HUES48 (cell line): ENCODE measurements at regions not wholly inside any gene's neighbourhood (a gene's known extent, or its start where the extent isn't known, plus 50 kb on each side); places are given as distances from the start of the nearest gene placed in this dataset.

Experiments used
- H3K27ac ChIP-seq: one replicate; pipeline ENCODE4 v1.7.0; 2013; ENCODE audit warnings: low read depth, low read length, inconsistent platforms
- H3K27me3 ChIP-seq: 2 replicates; pipeline ENCODE4 v1.6.1; 2013; ENCODE audit warnings: mild to moderate bottlenecking, low read length; ENCODE audit not compliant: control insufficient read depth, insufficient read depth
- H3K36me3 ChIP-seq: 2 replicates; pipeline ENCODE4 v1.6.1; 2013; ENCODE audit warnings: low read length; ENCODE audit not compliant: control insufficient read depth, insufficient read depth
- H3K4me1 ChIP-seq: 2 replicates; pipeline ENCODE4 v1.6.1; 2013; ENCODE audit warnings: mild to moderate bottlenecking, low read length; ENCODE audit not compliant: control insufficient read depth, insufficient read depth
- H3K4me3 ChIP-seq: 2 replicates; pipeline ENCODE4 v1.5.1; 2013; ENCODE audit warnings: mild to moderate bottlenecking, low read depth, low read length
- H3K9ac ChIP-seq: 2 replicates; pipeline ENCODE4 v1.6.1; 2013; ENCODE audit warnings: mild to moderate bottlenecking, low read depth, low read length, moderate library complexity
- H3K9me3 ChIP-seq: 2 replicates; pipeline ENCODE4 v1.6.1; 2013; ENCODE audit warnings: low read length; ENCODE audit not compliant: control insufficient read depth, insufficient read depth

DNA sequence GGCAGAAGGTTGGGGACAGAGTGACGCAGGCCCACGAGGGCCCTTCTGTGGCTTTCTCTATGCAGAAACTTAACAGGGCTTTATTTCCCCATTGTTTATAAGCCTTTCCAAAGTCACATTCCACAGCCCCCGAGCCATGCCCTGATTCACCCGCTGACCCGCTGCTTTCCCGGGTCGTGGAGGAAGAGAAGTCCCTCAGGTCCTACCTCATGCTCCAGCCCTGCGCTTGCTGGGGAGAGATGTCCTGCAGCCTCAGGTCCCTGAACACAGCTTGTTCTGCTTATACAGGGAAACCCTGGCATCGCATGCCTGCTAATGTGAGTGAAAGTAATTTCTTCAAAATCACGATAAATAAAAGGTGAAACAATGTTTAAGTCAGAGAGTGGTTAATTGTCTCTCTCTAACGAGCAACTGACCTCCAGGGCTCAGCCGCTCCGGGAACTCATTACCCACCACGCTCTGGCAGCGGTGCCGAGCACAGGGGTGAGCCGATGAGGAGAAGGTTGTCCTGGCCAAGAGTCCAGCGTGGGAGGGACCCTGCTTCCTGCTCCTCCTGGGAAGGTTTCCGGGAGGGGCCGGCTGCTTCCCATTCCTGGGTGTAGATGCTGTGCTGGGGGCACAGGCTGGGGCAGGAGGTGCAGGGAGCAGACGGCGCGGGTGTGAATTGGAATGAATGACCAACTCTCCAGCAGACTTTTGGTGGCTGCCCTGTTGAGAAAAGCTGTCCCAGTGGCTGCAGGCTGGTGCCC, 595.2 kb downstream of the BRD1 start:
- H3K9me3 ChIP-seq, result peaks cover 3% of the 10 kb centered on the region; the same call in 1 of the 2 replicates
- H3K27me3 ChIP-seq, result no peaks in the 10 kb centered on the region
- H3K27ac ChIP-seq, result no peak overlapping the region

GRCh38 chr22:49230194-49230577, 597.5 kb downstream of the BRD1 start:
- Histone ChIP-seq H3K9me3 (peaks cover 3% of the 10 kb centered on the region; the same call in 1 of the 2 replicates), H3K36me3 (no peaks in the 10 kb centered on the region), H3K9ac (no peak overlapping the region), H3K4me3 (no peak overlapping the region), H3K27ac (no peak overlapping the region), H3K4me1 (no peaks in the 10 kb centered on the region; the same call in 1 of the 2 replicates), H3K27me3 (no peaks in the 10 kb centered on the region)

More for the DNA sequence above, 595.2 kb downstream of the BRD1 start:
- Histone ChIP-seq H3K4me1 (peaks cover 7% of the 10 kb centered on the region; the same call in 1 of the 2 replicates), H3K9ac (no peak overlapping the region), H3K36me3 (no peaks in the 10 kb centered on the region), H3K4me3 (no peak overlapping the region)

- Histone ChIP-seq H3K9me3 (peaks cover 3% of the 10 kb centered on the region; the same call in 1 of the 2 replicates), H3K4me3 (no peak overlapping the region), H3K36me3 (no peaks in the 10 kb centered on the region), H3K4me1 (no peaks in the 10 kb centered on the region; the same call in 1 of the 2 replicates), H3K27ac (no peak overlapping the region), H3K27me3 (no peaks in the 10 kb centered on the region), H3K9ac (no peak overlapping the region)
These were observed 598.0 kb downstream of the BRD1 start for GRCh38 chr22:49229483-49230193.

- no peaks in the 10 kb centered on the region for H3K4me1 ChIP-seq
- H3K9me3 ChIP-seq, result peaks cover 3% of the 10 kb centered on the region; the same call in 1 of the 2 replicates
- H3K4me3 ChIP-seq, result no peak overlapping the region
- no peaks in the 10 kb centered on the region for H3K36me3 ChIP-seq
- no peak overlapping the region for H3K9ac ChIP-seq
- no peaks in the 10 kb centered on the region for H3K27me3 ChIP-seq
- H3K27ac ChIP-seq, result no peak overlapping the region
These were observed 599.1 kb downstream of the BRD1 start for GRCh38 chr22:49228431-49229037.

DNA sequence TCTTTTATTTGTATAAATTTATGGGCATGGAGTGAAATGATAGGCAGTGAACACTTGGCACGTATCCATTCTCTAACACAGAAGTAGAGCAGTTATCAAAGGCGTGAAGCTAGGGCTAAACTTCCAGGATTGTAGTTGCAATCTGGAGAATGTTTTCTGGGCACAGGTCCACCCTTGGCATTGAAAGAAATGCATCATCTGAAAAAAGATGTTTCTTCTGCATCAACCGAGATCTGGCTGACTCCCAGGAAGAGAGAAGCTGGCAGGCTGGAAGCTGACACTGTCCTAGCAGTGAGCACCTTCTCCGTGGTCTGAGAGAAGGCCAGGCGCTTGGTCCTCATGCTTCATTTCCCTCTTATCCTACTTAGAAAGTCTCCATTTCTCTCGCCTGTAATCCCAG, 600.0 kb downstream of the BRD1 start:
- no peak overlapping the region for H3K27ac ChIP-seq
- peaks cover 3% of the 10 kb centered on the region; the same call in 1 of the 2 replicates for H3K9me3 ChIP-seq
- H3K4me3 ChIP-seq, result no peak overlapping the region
- no peak overlapping the region for H3K9ac ChIP-seq
- no peaks in the 10 kb centered on the region for H3K27me3 ChIP-seq
- H3K36me3 ChIP-seq, result no peaks in the 10 kb centered on the region
- H3K4me1 ChIP-seq, result no peaks in the 10 kb centered on the region

GRCh38 chr22:49226096-49226495, 601.6 kb downstream of the BRD1 start:
- no peaks in the 10 kb centered on the region for H3K27me3 ChIP-seq
- H3K4me1 ChIP-seq, result no peaks in the 10 kb centered on the region
- peaks cover 3% of the 10 kb centered on the region; the same call in 1 of the 2 replicates for H3K9me3 ChIP-seq
- no peaks in the 10 kb centered on the region for H3K36me3 ChIP-seq
- H3K9ac ChIP-seq, result no peak overlapping the region
- H3K4me3 ChIP-seq, result no peak overlapping the region
- no peak overlapping the region for H3K27ac ChIP-seq

GRCh38 chr22:49224243-49224642, 603.4 kb downstream of the BRD1 start:
- no peaks in the 10 kb centered on the region for H3K4me1 ChIP-seq
- H3K4me3 ChIP-seq, result no peak overlapping the region
- H3K9me3 ChIP-seq, result peaks cover 3% of the 10 kb centered on the region; the same call in 1 of the 2 replicates
- H3K27ac ChIP-seq, result no peak overlapping the region
- no peaks in the 10 kb centered on the region for H3K27me3 ChIP-seq
- no peak overlapping the region for H3K9ac ChIP-seq
- no peaks in the 10 kb centered on the region for H3K36me3 ChIP-seq

DNA sequence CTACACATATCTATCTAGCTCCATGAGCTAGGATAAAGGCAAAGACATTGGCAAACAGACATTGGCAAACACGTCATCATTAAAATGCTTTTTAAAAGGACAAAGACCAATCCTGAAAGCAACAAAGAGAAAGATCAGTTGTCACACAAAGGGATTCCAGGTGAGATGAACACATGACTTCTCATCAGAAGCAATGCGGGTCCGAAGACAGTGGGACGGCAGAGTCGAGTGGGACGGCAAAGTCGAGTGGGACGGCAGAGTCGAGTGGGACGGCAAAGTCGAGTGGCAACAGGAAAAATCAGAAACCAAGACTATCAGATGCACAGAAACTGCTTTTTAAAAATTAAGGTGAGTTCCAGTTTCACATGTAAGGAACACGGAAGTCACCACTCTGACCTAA, 609.5 kb downstream of the BRD1 start:
- Histone ChIP-seq H3K9ac (no peak overlapping the region), H3K27me3 (no peaks in the 10 kb centered on the region), H3K4me3 (no peak overlapping the region), H3K4me1 (no peaks in the 10 kb centered on the region), H3K27ac (no peak overlapping the region), H3K36me3 (no peaks in the 10 kb centered on the region), H3K9me3 (peaks cover 17% of the 10 kb centered on the region)

GRCh38 chr22:49216579-49216978, 611.1 kb downstream of the BRD1 start:
- Histone ChIP-seq H3K9me3 (peaks cover 17% of the 10 kb centered on the region), H3K4me3 (no peak overlapping the region), H3K4me1 (no peaks in the 10 kb centered on the region), H3K27ac (no peak overlapping the region), H3K9ac (no peak overlapping the region), H3K36me3 (no peaks in the 10 kb centered on the region), H3K27me3 (no peaks in the 10 kb centered on the region)

DNA sequence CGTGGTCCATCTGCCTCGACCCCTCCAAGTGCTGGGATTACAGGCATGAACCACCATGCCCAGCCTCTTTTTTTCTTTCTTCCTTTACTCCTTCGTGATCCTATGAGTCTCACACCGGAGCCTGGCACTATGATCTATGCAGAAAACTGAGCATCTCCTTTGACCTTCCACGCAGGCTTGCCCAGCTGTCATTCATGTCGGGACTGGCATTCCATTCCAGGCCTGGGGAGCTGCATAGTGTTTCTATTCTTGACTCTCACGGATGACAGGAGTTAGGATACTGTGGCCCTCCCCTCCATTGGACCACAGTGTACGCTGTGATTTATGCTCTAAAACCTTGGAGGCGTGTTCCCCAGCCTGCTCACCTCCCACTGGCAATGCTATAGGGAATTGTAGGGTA, 611.8 kb downstream of the BRD1 start:
- Histone ChIP-seq H3K36me3 (no peaks in the 10 kb centered on the region), H3K4me3 (no peak overlapping the region), H3K9ac (no peak overlapping the region), H3K9me3 (peaks cover 17% of the 10 kb centered on the region), H3K27ac (no peak overlapping the region), H3K4me1 (no peaks in the 10 kb centered on the region), H3K27me3 (no peaks in the 10 kb centered on the region)

DNA sequence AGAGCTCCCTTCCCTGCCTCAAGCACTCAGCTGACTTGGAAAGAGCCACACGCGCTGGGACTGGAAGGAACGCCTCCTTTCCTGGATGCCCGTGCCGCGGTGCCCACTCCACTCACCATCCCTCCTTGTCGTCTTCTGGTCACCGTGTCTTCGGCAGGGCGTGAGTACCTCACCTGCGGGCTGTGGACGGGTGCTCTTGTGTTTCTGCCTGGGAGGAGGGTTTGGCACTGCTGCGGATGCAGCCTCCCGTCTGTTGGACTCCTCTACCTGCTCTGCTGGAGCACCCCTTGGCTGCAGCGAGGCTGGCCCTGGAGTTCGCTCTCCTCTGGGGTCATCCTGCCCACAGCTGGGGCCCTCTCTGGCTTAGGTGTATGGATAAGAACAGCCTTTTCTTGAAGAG, 612.7 kb downstream of the BRD1 start:
- no peaks in the 10 kb centered on the region for H3K4me1 ChIP-seq
- no peaks in the 10 kb centered on the region for H3K27me3 ChIP-seq
- H3K4me3 ChIP-seq, result no peak overlapping the region
- no peak overlapping the region for H3K9ac ChIP-seq
- peaks cover 17% of the 10 kb centered on the region for H3K9me3 ChIP-seq
- H3K36me3 ChIP-seq, result no peaks in the 10 kb centered on the region
- no peak overlapping the region for H3K27ac ChIP-seq
